ENCODE measurements at regions not wholly inside any gene's neighbourhood (a gene's known extent, or its start where the extent isn't known, plus 50 kb on each side); places are given as distances from the start of the nearest gene placed in this dataset.

- TF ChIP-seq POLR2A (IDR thresholded peaks at IDR 0.05; ENCODE audit: low read length) (no peak), BHLHE40 (IDR thresholded peaks at IDR 0.05; ENCODE audit: low read depth, low read length) (no peak), EP300 (IDR thresholded peaks at IDR 0.05) (no peak), CTCF (IDR thresholded peaks at IDR 0.05) (no peak), TP53 (CRISPR knock-in tag; IDR thresholded peaks at IDR 0.05) (no peak)
Measured at GRCh38 chr3:83230841-83231240, 1469.4 kb upstream of the GBE1 start.
